Cardiac muscle cell (in vitro differentiated cells and primary cell): ENCODE measurements at regions not wholly inside any gene's neighbourhood (a gene's known extent, or its start where the extent isn't known, plus 50 kb on each side); places are given as distances from the start of the nearest gene placed in this dataset.
A peak's percentile ranks its signal among the peaks of the same experiment; 100 is the strongest.

Experiments
- DNase-seq, 2 donors: peaks; one replicate each; pipeline versions ENCODE4 v3.0.0 to v3.0.0-alpha.2; 2010 to 2017; ENCODE audit warnings: low read depth in 1 of 2, low spot score in 1 of 2
- H3K27ac ChIP-seq: fragments of 200-600 bp; sonication (generic); 2 replicates; pipeline ENCODE4 v1.5.1; 2016
- H3K27me3 ChIP-seq: fragments of 200-600 bp; sonication (generic); 2 replicates; pipeline ENCODE4 v1.6.0; 2016; ENCODE audit warnings: control low read depth
- H3K36me3 ChIP-seq: fragments of 200-600 bp; sonication (generic); 2 replicates; pipeline ENCODE4 v1.5.1; 2016; ENCODE audit warnings: control low read depth
- H3K4me1 ChIP-seq: fragments of 200-600 bp; sonication (generic); 2 replicates; pipeline ENCODE4 v1.8.1; 2017; ENCODE audit warnings: low read depth, mild to moderate bottlenecking, mixed run types
- H3K4me3 ChIP-seq: fragments of 200-600 bp; sonication (generic); 2 replicates; pipeline ENCODE4 v1.5.1; 2016; ENCODE audit warnings: mild to moderate bottlenecking
- H3K9me3 ChIP-seq: fragments of 200-600 bp; sonication (generic); 2 replicates; pipeline ENCODE4 v1.5.1; 2017; ENCODE audit warnings: low read depth, mild to moderate bottlenecking, control low read depth
- CTCF ChIP-seq: IDR thresholded peaks from 2 replicates; pipeline ENCODE4 v1.5.1; 2012; ENCODE audit warnings: low read depth, mild to moderate bottlenecking, low read length

GRCh38 chr1:172971241-172971640, 79.5 kb downstream of the TNFSF18 start:
- H3K9me3 ChIP-seq = no peaks in the 10 kb centered on the region
- H3K36me3 ChIP-seq = no peaks in the 10 kb centered on the region
- no peak overlapping the region for H3K27ac ChIP-seq
- no peak overlapping the region for H3K4me3 ChIP-seq
- no peak for DNase-seq
- no peaks in the 10 kb centered on the region for H3K27me3 ChIP-seq
- H3K4me1 ChIP-seq = no peaks in the 10 kb centered on the region
- no peak for TF ChIP-seq CTCF

DNA sequence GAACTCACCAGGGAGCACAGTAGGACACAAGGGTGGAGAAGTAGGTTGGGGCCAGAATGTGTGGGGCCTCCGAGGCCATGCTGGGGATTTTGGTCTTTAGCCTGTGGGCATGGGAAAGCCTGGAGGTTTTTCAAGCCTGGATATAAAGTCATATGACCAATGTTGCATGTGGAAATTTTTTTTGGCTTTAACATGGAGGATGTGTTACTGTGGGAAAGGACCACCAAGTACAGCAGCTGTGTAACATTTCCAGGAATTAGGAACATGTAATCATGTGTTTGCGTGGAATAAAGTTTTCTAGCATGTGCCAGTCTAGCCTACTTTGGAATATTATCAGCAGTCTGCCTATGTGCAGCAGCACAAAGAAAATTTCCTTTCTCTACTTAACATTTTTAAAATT, 78.5 kb downstream of the TNFSF18 start:
- no peak for DNase-seq
- Histone ChIP-seq H3K4me1 (no peaks in the 10 kb centered on the region), H3K27ac (no peak overlapping the region), H3K9me3 (no peaks in the 10 kb centered on the region), H3K27me3 (no peaks in the 10 kb centered on the region), H3K4me3 (no peak overlapping the region), H3K36me3 (no peaks in the 10 kb centered on the region)
- no peak for TF ChIP-seq CTCF

DNA sequence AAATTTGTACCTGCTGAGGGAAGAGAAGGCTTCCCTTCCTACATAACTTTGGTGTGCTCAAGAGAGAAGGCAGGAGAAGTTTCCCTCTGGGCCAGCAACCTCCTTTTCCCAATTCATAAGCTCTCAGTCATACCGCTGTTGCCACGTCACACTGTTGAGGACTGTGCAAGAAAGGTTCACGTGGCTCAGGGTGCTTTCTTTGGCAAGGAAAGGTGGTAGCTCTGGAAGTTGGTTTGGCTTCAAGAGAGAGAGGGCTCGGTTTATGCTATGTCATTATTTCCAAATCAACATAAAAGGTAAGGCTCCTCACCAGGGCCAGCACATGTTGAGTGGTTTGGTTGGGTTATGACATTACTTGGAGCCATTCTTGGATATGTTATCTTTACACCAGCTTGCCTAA, 77.3 kb downstream of the TNFSF18 start:
- TF ChIP-seq CTCF = no peak
- Histone ChIP-seq H3K36me3 (no peaks in the 10 kb centered on the region), H3K4me3 (no peak overlapping the region), H3K27ac (no peak overlapping the region), H3K27me3 (no peaks in the 10 kb centered on the region), H3K4me1 (no peaks in the 10 kb centered on the region), H3K9me3 (no peaks in the 10 kb centered on the region)
- DNase-seq = peak in 1 of 2 donors; percentile 15

GRCh38 chr1:172976222-172977041, 74.3 kb downstream of the TNFSF18 start:
- DNase-seq = peak in 1 of 2 donors; percentile 78
- no peak for TF ChIP-seq CTCF
- Histone ChIP-seq H3K9me3 (no peaks in the 10 kb centered on the region), H3K27me3 (no peaks in the 10 kb centered on the region), H3K4me3 (no peak overlapping the region), H3K4me1 (no peaks in the 10 kb centered on the region), H3K27ac (no peak overlapping the region), H3K36me3 (no peaks in the 10 kb centered on the region)

- DNase-seq = no peak
- Histone ChIP-seq H3K27me3 (no peaks in the 10 kb centered on the region), H3K9me3 (no peaks in the 10 kb centered on the region), H3K27ac (no peak overlapping the region), H3K36me3 (no peaks in the 10 kb centered on the region), H3K4me1 (no peaks in the 10 kb centered on the region), H3K4me3 (no peak overlapping the region)
- no peak for TF ChIP-seq CTCF
Observed at GRCh38 chr1:172977296-172978017, 73.3 kb downstream of the TNFSF18 start.
